BLaER1 (cell line): ENCODE measurements at regions not wholly inside any gene's neighbourhood (a gene's known extent, or its start where the extent isn't known, plus 50 kb on each side); places are given as distances from the start of the nearest gene placed in this dataset.
"Not testable (repeated sequence)": the region's sequence is repeated elsewhere in the genome, so short reads cannot be mapped to it uniquely, and the experiment has no call there.

Source experiments
- H3K27ac ChIP-seq: shearing (Covaris generic); formaldehyde crosslinking; 2 replicates; pipeline ENCODE4 v1.8.1; 2022
- H3K27me3 ChIP-seq: shearing (Covaris generic); formaldehyde crosslinking; 2 replicates; pipeline ENCODE4 v1.8.1; 2022
- H3K36me3 ChIP-seq: shearing (Covaris generic); formaldehyde crosslinking; 2 replicates; pipeline ENCODE4 v1.8.1; 2022
- H3K4me1 ChIP-seq: shearing (Covaris generic); formaldehyde crosslinking; 2 replicates; pipeline ENCODE4 v1.8.1; 2022
- H3K4me2 ChIP-seq: shearing (Covaris generic); formaldehyde crosslinking; 2 replicates; pipeline ENCODE4 v1.8.1; 2022
- H3K4me3 ChIP-seq: shearing (Covaris generic); formaldehyde crosslinking; 2 replicates; pipeline ENCODE4 v1.8.1; 2022
- H3K9ac ChIP-seq: shearing (Covaris generic); formaldehyde crosslinking; 2 replicates; pipeline ENCODE4 v1.8.1; 2022
- H3K9me3 ChIP-seq: shearing (Covaris generic); formaldehyde crosslinking; 2 replicates; pipeline ENCODE4 v1.8.1; 2022
- H4K20me1 ChIP-seq: shearing (Covaris generic); formaldehyde crosslinking; 2 replicates; pipeline ENCODE4 v1.8.1; 2022
- Cebpa-rat ChIP-seq: shearing (Covaris generic); IDR thresholded peaks from 2 replicates; pipeline ENCODE4 v1.8.1; 2022

GRCh38 chr4:112739442-112739841 is 102.5 kb downstream of the LARP7 start:
- Histone ChIP-seq H3K9ac (no peak overlapping the region), H3K4me3 (no peak overlapping the region), H4K20me1 (no peaks in the 10 kb centered on the region), H3K27ac (no peak overlapping the region), H3K4me2 (no peak overlapping the region), H3K4me1 (no peaks in the 10 kb centered on the region), H3K27me3 (no peaks in the 10 kb centered on the region), H3K9me3 (no peaks in the 10 kb centered on the region), H3K36me3 (no peaks in the 10 kb centered on the region)
- no peak for TF ChIP-seq Cebpa-rat

- H4K20me1 ChIP-seq: no peaks in the 10 kb centered on the region
- TF ChIP-seq Cebpa-rat: no peak
- no peaks in the 10 kb centered on the region for H3K36me3 ChIP-seq
- no peak overlapping the region for H3K4me2 ChIP-seq
- H3K9me3 ChIP-seq: no peaks in the 10 kb centered on the region
- no peaks in the 10 kb centered on the region for H3K27me3 ChIP-seq
- H3K27ac ChIP-seq: no peak overlapping the region
- no peaks in the 10 kb centered on the region for H3K4me1 ChIP-seq
- H3K4me3 ChIP-seq: no peak overlapping the region
- H3K9ac ChIP-seq: no peak overlapping the region
Measured at GRCh38 chr4:112747036-112747435, 110.1 kb downstream of the LARP7 start.

DNA sequence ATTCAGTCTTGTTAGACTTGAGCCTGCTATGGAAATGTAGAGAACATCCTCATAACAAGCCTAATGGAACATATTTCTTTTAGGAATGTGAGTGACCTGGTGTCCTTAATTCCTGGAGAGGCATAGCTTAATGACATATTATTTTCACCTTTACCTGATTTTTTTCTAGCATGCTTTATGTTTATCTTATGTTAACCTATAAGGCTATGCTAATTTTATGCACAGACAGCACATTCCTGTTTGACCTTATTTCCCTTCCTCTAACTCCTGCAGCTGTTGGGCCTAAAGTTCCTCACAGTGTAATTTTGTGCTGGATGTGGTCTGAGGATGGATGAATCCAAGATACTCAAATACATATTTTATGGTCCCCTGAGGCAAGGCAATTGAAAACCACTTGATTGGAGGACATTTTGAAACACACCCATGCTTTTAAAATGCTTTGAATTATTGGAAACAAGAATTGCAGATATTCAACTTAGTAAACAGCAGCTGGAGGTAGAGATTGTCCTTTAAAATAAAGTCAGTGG is 111.5 kb downstream of the LARP7 start:
- Histone ChIP-seq H4K20me1 (no peaks in the 10 kb centered on the region), H3K4me2 (no peak overlapping the region), H3K36me3 (no peaks in the 10 kb centered on the region), H3K9ac (no peak overlapping the region), H3K9me3 (no peaks in the 10 kb centered on the region), H3K4me3 (no peak overlapping the region), H3K4me1 (no peaks in the 10 kb centered on the region), H3K27me3 (no peaks in the 10 kb centered on the region), H3K27ac (no peak overlapping the region)
- no peak for TF ChIP-seq Cebpa-rat

- not testable (repeated sequence) for H3K4me3 ChIP-seq, H3K4me2 ChIP-seq, H3K36me3 ChIP-seq, H4K20me1 ChIP-seq, H3K27ac ChIP-seq, H3K9me3 ChIP-seq, H3K27me3 ChIP-seq, H3K9ac ChIP-seq, H3K4me1 ChIP-seq
Measured at GRCh38 chr4:112750749-112751148, 113.8 kb downstream of the LARP7 start.

DNA sequence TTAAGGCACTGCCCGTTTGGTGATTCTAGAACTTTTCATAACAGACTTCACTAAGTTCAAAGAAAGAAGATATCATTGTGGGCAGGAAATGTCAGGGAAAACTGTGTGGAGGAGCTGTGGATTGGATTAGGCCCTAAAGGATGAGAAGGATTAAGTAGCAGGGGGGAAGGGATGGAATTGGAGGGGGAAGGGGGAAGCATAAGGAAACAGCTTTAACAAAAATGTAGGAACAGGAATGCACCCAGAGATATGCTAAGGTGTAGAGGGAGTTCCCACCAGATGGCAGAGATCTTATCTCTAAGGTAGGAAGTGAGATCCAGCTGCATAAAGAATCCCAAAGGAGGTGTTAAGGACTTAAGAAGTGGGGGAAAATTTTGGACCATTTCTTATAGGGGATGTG is 114.5 kb downstream of the LARP7 start:
- no peaks in the 10 kb centered on the region for H4K20me1 ChIP-seq
- H3K27me3 ChIP-seq: no peaks in the 10 kb centered on the region
- no peak overlapping the region for H3K4me2 ChIP-seq
- no peak for TF ChIP-seq Cebpa-rat
- no peak overlapping the region for H3K9ac ChIP-seq
- H3K4me3 ChIP-seq: no peak overlapping the region
- H3K36me3 ChIP-seq: no peaks in the 10 kb centered on the region
- no peaks in the 10 kb centered on the region for H3K9me3 ChIP-seq
- no peak overlapping the region for H3K27ac ChIP-seq
- H3K4me1 ChIP-seq: no peaks in the 10 kb centered on the region

- Histone ChIP-seq H3K36me3 (no peaks in the 10 kb centered on the region), H3K27me3 (no peaks in the 10 kb centered on the region), H3K27ac (no peak overlapping the region), H3K9me3 (no peaks in the 10 kb centered on the region), H3K4me2 (no peak overlapping the region), H3K4me1 (no peaks in the 10 kb centered on the region), H3K4me3 (no peak overlapping the region), H4K20me1 (no peaks in the 10 kb centered on the region), H3K9ac (no peak overlapping the region)
- TF ChIP-seq Cebpa-rat: no peak
Measured at GRCh38 chr4:112752061-112752460, 115.1 kb downstream of the LARP7 start.

GRCh38 chr4:112752510-112752909 is 115.6 kb downstream of the LARP7 start:
- H3K36me3 ChIP-seq: no peaks in the 10 kb centered on the region
- TF ChIP-seq Cebpa-rat: no peak
- no peak overlapping the region for H3K27ac ChIP-seq

DNA sequence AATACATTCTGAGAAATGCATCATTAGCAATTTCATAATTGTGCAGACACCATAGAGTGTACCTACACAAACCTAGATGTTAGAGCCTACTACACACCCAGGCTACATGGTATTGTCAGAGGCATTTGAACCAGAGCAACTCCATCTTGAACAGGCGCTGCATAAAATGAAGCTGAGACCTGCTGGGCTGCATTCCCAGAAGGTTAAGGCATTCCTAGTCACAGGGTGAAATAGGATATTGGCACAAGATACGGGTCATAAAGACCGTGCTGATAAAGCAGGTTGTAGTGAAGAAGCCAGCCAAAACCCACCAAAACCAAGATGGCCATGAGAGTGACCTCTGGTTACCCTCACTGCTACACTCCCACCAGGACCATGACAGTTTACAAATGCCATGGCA is 116.4 kb downstream of the LARP7 start:
- H3K4me2 ChIP-seq: no peak overlapping the region

More at GRCh38 chr4:112752510-112752909, 115.6 kb downstream of the LARP7 start:
- Histone ChIP-seq H3K27me3 (no peaks in the 10 kb centered on the region), H3K9ac (no peak overlapping the region), H4K20me1 (no peaks in the 10 kb centered on the region), H3K4me2 (no peak overlapping the region), H3K4me1 (no peaks in the 10 kb centered on the region), H3K9me3 (no peaks in the 10 kb centered on the region), H3K4me3 (no peak overlapping the region)

GRCh38 chr4:112759313-112759712 is 122.4 kb downstream of the LARP7 start:
- Histone ChIP-seq H3K4me2 (no peak overlapping the region), H3K27ac (no peak overlapping the region), H3K4me3 (no peak overlapping the region), H3K36me3 (no peaks in the 10 kb centered on the region), H3K9me3 (no peaks in the 10 kb centered on the region), H3K27me3 (no peaks in the 10 kb centered on the region), H4K20me1 (no peaks in the 10 kb centered on the region), H3K9ac (no peak overlapping the region), H3K4me1 (no peaks in the 10 kb centered on the region)
- TF ChIP-seq Cebpa-rat: no peak

More for the DNA sequence above, 116.4 kb downstream of the LARP7 start:
- Histone ChIP-seq H3K4me1 (no peaks in the 10 kb centered on the region), H3K9me3 (no peaks in the 10 kb centered on the region), H3K9ac (no peak overlapping the region), H3K36me3 (no peaks in the 10 kb centered on the region), H3K27ac (no peak overlapping the region), H3K4me3 (no peak overlapping the region), H3K27me3 (no peaks in the 10 kb centered on the region), H4K20me1 (no peaks in the 10 kb centered on the region)
- TF ChIP-seq Cebpa-rat: no peak

DNA sequence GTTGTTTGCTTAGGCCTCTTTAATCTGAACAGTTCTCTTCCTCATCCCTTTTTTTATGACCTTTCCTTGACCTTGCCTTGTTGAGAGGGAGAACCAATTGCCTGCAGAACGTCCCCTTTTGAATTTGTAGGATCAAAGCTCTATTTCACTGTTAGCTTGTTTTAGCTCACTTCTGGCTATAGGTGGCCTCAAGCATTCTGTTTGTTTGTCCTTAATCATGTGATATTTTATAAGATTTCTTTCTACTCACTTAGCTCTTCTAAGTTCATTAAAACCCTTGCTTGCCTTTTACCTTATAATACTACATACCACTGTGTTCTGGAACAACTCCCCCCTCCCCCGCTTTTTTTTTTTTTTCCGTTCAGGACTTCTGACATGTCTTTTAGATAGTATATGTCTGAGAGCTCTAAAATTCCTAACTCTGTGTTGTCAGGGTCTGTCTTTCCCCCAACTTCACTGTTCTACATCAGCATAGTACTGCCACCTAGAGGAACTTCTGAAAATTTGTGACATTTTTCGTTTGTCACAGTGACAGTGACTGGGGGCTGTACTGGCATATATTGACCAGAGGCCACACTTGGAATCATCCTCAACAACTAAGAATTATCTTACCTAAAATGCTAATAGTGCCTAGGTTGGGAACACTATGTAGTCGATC is 128.5 kb downstream of the LARP7 start:
- TF ChIP-seq Cebpa-rat: no peak
- H3K27ac ChIP-seq: no peak overlapping the region
- H3K9ac ChIP-seq: no peak overlapping the region

DNA sequence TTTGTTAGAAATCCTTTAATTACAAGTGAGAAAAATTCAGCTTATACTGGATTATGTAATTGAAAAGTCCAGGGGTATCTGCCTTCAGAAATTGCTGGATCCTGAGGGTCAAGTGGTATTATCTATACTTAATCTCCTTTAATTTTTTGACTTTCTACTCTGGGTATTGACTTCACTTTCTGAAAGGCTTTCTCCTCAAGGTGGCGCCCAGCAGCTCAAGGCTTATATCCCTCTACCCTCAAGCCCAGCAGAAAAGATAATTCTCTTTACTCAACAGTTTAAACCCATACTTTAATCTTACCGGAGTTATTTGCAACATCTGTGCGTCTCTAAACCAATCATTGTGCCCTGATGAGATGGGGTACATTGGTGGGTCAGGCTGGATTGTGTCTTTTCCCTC is 129.5 kb downstream of the LARP7 start:
- Histone ChIP-seq H3K27ac (no peak overlapping the region), H3K9ac (no peak overlapping the region), H3K4me2 (no peak overlapping the region), H3K27me3 (no peaks in the 10 kb centered on the region), H3K9me3 (no peaks in the 10 kb centered on the region), H3K36me3 (no peaks in the 10 kb centered on the region), H4K20me1 (no peaks in the 10 kb centered on the region), H3K4me3 (no peak overlapping the region), H3K4me1 (no peaks in the 10 kb centered on the region)
- no peak for TF ChIP-seq Cebpa-rat

More for the DNA sequence above, 128.5 kb downstream of the LARP7 start:
- Histone ChIP-seq H3K4me3 (no peak overlapping the region), H3K9me3 (no peaks in the 10 kb centered on the region), H3K27me3 (no peaks in the 10 kb centered on the region), H3K36me3 (no peaks in the 10 kb centered on the region), H4K20me1 (no peaks in the 10 kb centered on the region), H3K4me1 (no peaks in the 10 kb centered on the region), H3K4me2 (no peak overlapping the region)
